K562 (cell line): ENCODE measurements at regions not wholly inside any gene's neighbourhood (a gene's known extent, or its start where the extent isn't known, plus 50 kb on each side); places are given as distances from the start of the nearest gene placed in this dataset.

ENCODE experiments used
- ATAC-seq: fragments of 200-7000 bp; cut with Tn5 transposase; 3 replicates; pipeline ENCODE4 v1.9.1; 2020; ENCODE audit warnings: moderate library complexity
- BruUV-seq: library from RNA; stranded (reverse); fragments of 400-500 nt; replicated peaks from 2 replicates; lab custom pipeline; 2021; lab: Mats Ljungman, UMichigan
- CTCF ChIA-PET: fragments of 300-600 bp; formaldehyde crosslinking; extraction: SDS; loops from one replicate; lab custom pipeline; 2021; ENCODE audit warnings: low intra/inter-chr PET ratio; lab: Yijun Ruan, JAX
- POLR2A ChIA-PET: fragments of 300-600, 350-650 bp; sonication (Branson Sonifier 250); formaldehyde crosslinking; extraction: SDS; loops from one replicate; lab custom pipeline; 2021; ENCODE audit warnings: antibody characterized with exemption, inconsistent platforms; lab: Yijun Ruan, JAX
- DNase-seq, 4 experiments: peaks; one replicate each; pipeline versions ENCODE4 v3.0.0 to v3.0.0-alpha.2; 2011 to 2018; ENCODE audit warnings: low spot score in 3 of 4, mixed read lengths in 3 of 4; ENCODE audit errors: extremely low read depth in 1 of 4
- FAIRE-seq: peaks from 2 replicates; lab custom pipeline; 2011; peaks lifted over from hg19 to GRCh38; lab: Jason Lieb, UNC
- H2AFZ ChIP-seq: 2 replicates; pipeline ENCODE4 v1.6.0; 2011; ENCODE audit warnings: low read depth, low read length, control low read depth, inconsistent platforms
- H3K27ac ChIP-seq: fragments of 200-600 bp; 3 replicates; pipeline ENCODE4 v1.8.0; 2011; ENCODE audit warnings: low read depth, mild to moderate bottlenecking, control low read depth, inconsistent platforms, low read length, moderate library complexity, mixed read lengths; ENCODE audit errors: extremely low read depth
- H3K27me3 ChIP-seq, 2 experiments: fragments of 300-600 bp in 1 of 2; 2 replicates in 1 of 2; 3 replicates in 1 of 2; pipeline versions ENCODE4 v1.6.0 to v1.8.0; 2011; ENCODE audit warnings: inconsistent platforms in 2 of 2, low read length in 2 of 2, mild to moderate bottlenecking in 1 of 2, mixed read lengths in 1 of 2, moderate library complexity in 1 of 2; ENCODE audit not compliant: control insufficient read depth in 2 of 2, insufficient read depth in 2 of 2
- H3K36me3 ChIP-seq: fragments of 300-600 bp; 3 replicates; pipeline ENCODE4 v1.8.0; 2011; ENCODE audit warnings: mild to moderate bottlenecking, low read length, inconsistent platforms; ENCODE audit not compliant: control insufficient read depth, insufficient read depth
- H3K4me1 ChIP-seq, 2 experiments: fragments of 200-600 bp in 1 of 2; replicated peaks in 1 of 2; 2 replicates in 1 of 2; 3 replicates in 1 of 2; pipeline versions ENCODE4 v1.5.1 to v1.8.0; 2011; ENCODE audit warnings: inconsistent platforms in 2 of 2, low read length in 2 of 2, mild to moderate bottlenecking in 1 of 2, mixed read lengths in 1 of 2, moderate library complexity in 1 of 2; ENCODE audit not compliant: control insufficient read depth in 2 of 2, insufficient read depth in 2 of 2
- H3K4me2 ChIP-seq: 2 replicates; pipeline ENCODE4 v1.6.1; 2011; ENCODE audit warnings: low read length, control low read depth, inconsistent platforms, mixed read lengths; ENCODE audit not compliant: insufficient read depth
- H3K4me3 ChIP-seq: fragments of 200-600 bp; sonication (generic), shearing (Covaris generic); 2 replicates; pipeline ENCODE4 v1.5.1; 2016; ENCODE audit warnings: control low read depth, inconsistent platforms
- H3K79me2 ChIP-seq: fragments of 200-600 bp; 3 replicates; pipeline ENCODE4 v1.8.0; 2011; ENCODE audit warnings: low read length, inconsistent platforms; ENCODE audit not compliant: control insufficient read depth, insufficient read depth
- H3K9ac ChIP-seq, 2 experiments: 2 replicates each; pipeline versions ENCODE4 v1.6.0 to v1.6.1; 2011; ENCODE audit warnings: low read depth in 2 of 2, low read length in 2 of 2, control low read depth in 1 of 2, inconsistent platforms in 1 of 2, mild to moderate bottlenecking in 1 of 2, mixed read lengths in 1 of 2; ENCODE audit not compliant: insufficient read depth in 1 of 2
- H3K9me1 ChIP-seq: one replicate; pipeline ENCODE4 v1.6.0; 2011; ENCODE audit warnings: inconsistent platforms, mild to moderate bottlenecking, low read length, moderate library complexity; ENCODE audit not compliant: control insufficient read depth, insufficient read depth
- H3K9me3 ChIP-seq: replicated peaks from 2 replicates; pipeline ENCODE4 v1.5.1; 2011; ENCODE audit warnings: low read depth, low read length, inconsistent platforms; ENCODE audit not compliant: control insufficient read depth, insufficient read depth
- H4K20me1 ChIP-seq: replicated peaks from 2 replicates; pipeline ENCODE4 v1.6.1; 2011; ENCODE audit warnings: low read length, inconsistent platforms, mixed read lengths; ENCODE audit not compliant: control insufficient read depth, insufficient read depth
- EP300 ChIP-seq: IDR thresholded peaks from 2 replicates; pipeline ENCODE4 v1.6.1; 2012; ENCODE audit warnings: low read length, improper control_type of control experiment
- GTF2E2 ChIP-seq: fragments of 200-800 bp; sonication (Bioruptor generic); IDR thresholded peaks from 2 replicates; pipeline ENCODE4 v1.6.1; 2016; ENCODE audit warnings: missing genetic modification characterization, missing compliant biosample characterization
- MLLT1 ChIP-seq, 2 experiments: fragments of 450-650 bp; IDR thresholded peaks; 2 replicates each; pipeline ENCODE4 v1.6.1; 2016
- PML ChIP-seq: IDR thresholded peaks from 2 replicates; pipeline ENCODE4 v1.6.1; 2012; ENCODE audit warnings: low read length, inconsistent platforms
- RBM14 ChIP-seq: fragments of 200-400 bp; formaldehyde crosslinking; IDR thresholded peaks from 2 replicates; pipeline ENCODE4 v1.6.1; 2018; ENCODE audit warnings: low read depth, mild to moderate bottlenecking, low read length, moderate library complexity, borderline replicate concordance; ENCODE audit not compliant: insufficient read depth
- WGBS: fragments of 100-300 bp; shearing (Covaris generic); methylation state at CpG from one replicate; pipeline ENCODE4 v1.1.6; 2016; ENCODE audit warnings: low coverage, mixed read lengths; ENCODE audit not compliant: insufficient coverage; ENCODE audit errors: missing lambda C conversion rate; 5-methylcytosine and 5-hydroxymethylcytosine counted together
- in situ Hi-C: fragments of 300-500 bp; cut with MboI; formaldehyde crosslinking; loops from 4 replicates; pipeline ENCODE4 v1.15.0; 2018; ENCODE audit warnings: inconsistent platforms, mixed read lengths
- intact Hi-C: fragments of 100-400 bp; cut with micrococcal nuclease; formaldehyde crosslinking; loops from 2 replicates; pipeline ENCODE4 v1.14.2; 2022
- TF ChIP-seq, protein P1 (sequence below): fragments of 150-350 bp; IDR thresholded peaks from 2 replicates; pipeline ENCODE4 v1.6.1; 2014; ENCODE audit warnings: low read depth, mild to moderate bottlenecking, low read length, borderline replicate concordance
- TF ChIP-seq, protein P2 (sequence below), 2 experiments: fragments of 450-650 bp; IDR thresholded peaks; 2 replicates each; pipeline ENCODE4 v1.6.1; 2018; ENCODE audit warnings: mild to moderate bottlenecking in 2 of 2, low read depth in 1 of 2; ENCODE audit not compliant: partially characterized antibody in 2 of 2

- 0% methylated on average over 2 of the region's 3 CpGs for WGBS
- no peaks in the 10 kb centered on the region for H3K36me3 ChIP-seq
- H4K20me1 ChIP-seq = no peaks in the 10 kb centered on the region
- DNase-seq = no peak
- CTCF ChIA-PET = no interaction called here
- POLR2A ChIA-PET = no interaction called here
- in situ Hi-C loops = no loop called here
- H3K9me1 ChIP-seq = no peaks in the 10 kb centered on the region
- TF ChIP-seq, protein P1, sequence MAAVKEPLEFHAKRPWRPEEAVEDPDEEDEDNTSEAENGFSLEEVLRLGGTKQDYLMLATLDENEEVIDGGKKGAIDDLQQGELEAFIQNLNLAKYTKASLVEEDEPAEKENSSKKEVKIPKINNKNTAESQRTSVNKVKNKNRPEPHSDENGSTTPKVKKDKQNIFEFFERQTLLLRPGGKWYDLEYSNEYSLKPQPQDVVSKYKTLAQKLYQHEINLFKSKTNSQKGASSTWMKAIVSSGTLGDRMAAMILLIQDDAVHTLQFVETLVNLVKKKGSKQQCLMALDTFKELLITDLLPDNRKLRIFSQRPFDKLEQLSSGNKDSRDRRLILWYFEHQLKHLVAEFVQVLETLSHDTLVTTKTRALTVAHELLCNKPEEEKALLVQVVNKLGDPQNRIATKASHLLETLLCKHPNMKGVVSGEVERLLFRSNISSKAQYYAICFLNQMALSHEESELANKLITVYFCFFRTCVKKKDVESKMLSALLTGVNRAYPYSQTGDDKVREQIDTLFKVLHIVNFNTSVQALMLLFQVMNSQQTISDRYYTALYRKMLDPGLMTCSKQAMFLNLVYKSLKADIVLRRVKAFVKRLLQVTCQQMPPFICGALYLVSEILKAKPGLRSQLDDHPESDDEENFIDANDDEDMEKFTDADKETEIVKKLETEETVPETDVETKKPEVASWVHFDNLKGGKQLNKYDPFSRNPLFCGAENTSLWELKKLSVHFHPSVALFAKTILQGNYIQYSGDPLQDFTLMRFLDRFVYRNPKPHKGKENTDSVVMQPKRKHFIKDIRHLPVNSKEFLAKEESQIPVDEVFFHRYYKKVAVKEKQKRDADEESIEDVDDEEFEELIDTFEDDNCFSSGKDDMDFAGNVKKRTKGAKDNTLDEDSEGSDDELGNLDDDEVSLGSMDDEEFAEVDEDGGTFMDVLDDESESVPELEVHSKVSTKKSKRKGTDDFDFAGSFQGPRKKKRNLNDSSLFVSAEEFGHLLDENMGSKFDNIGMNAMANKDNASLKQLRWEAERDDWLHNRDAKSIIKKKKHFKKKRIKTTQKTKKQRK = no peak
- TF ChIP-seq RBM14 = no peak
- TF ChIP-seq, all 486 proteins: peak for 0
- Histone ChIP-seq H3K9me3 (no peaks in the 10 kb centered on the region), H3K4me2 (no peak overlapping the region), H2AFZ (no peak overlapping the region), H3K4me1 (no peaks in the 10 kb centered on the region), H3K4me3 (no peak overlapping the region), H3K27ac (no peak overlapping the region), H3K27me3 (no peaks in the 10 kb centered on the region), H3K79me2 (no peaks in the 10 kb centered on the region), H3K9ac (no peak overlapping the region)
- intact Hi-C loops = no loop called here
- no TSS peak for BruUV-seq
- no peak for ATAC-seq
- FAIRE-seq = no peak
These were observed 104.6 kb upstream of the LIMCH1 start for GRCh38 chr4:41433361-41433760.

DNA sequence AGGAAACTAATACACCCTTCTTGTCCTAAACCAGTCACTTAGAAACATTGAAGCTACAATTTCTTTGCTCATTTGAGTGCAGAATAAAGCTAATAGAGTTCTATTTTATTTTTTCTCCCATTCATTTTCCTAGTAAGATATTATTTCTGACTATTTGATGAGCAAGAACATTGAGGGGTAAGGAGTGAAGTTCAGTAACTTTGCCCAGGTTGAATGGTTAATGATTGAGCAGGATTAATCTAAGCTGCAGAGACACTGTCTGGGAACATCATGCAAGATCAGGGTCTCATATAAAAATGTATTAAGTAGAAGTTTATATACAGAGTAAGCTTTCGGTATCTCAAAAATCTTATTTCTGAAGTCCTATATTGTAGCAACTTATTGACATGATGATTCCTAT is 102.4 kb upstream of the LIMCH1 start:
- ChIA-PET CTCF (no interaction called here), POLR2A (no interaction called here)
- no peak overlapping the region for H3K27ac ChIP-seq
- no peaks in the 10 kb centered on the region for H3K36me3 ChIP-seq
- no peaks in the 10 kb centered on the region for H3K4me1 ChIP-seq
- no peak for ATAC-seq
- BruUV-seq = no TSS peak
- H3K4me3 ChIP-seq = no peak overlapping the region
- no peaks in the 10 kb centered on the region for H3K79me2 ChIP-seq
- FAIRE-seq = no peak
- no peak overlapping the region for H2AFZ ChIP-seq
- no peak for DNase-seq
- no peaks in the 10 kb centered on the region for H3K27me3 ChIP-seq
- TF ChIP-seq PML (no peak), MLLT1 (IDR thresholded peaks at IDR 0.05) (no peak), EP300 (no peak), GTF2E2 (no peak)
- TF ChIP-seq, protein P2, sequence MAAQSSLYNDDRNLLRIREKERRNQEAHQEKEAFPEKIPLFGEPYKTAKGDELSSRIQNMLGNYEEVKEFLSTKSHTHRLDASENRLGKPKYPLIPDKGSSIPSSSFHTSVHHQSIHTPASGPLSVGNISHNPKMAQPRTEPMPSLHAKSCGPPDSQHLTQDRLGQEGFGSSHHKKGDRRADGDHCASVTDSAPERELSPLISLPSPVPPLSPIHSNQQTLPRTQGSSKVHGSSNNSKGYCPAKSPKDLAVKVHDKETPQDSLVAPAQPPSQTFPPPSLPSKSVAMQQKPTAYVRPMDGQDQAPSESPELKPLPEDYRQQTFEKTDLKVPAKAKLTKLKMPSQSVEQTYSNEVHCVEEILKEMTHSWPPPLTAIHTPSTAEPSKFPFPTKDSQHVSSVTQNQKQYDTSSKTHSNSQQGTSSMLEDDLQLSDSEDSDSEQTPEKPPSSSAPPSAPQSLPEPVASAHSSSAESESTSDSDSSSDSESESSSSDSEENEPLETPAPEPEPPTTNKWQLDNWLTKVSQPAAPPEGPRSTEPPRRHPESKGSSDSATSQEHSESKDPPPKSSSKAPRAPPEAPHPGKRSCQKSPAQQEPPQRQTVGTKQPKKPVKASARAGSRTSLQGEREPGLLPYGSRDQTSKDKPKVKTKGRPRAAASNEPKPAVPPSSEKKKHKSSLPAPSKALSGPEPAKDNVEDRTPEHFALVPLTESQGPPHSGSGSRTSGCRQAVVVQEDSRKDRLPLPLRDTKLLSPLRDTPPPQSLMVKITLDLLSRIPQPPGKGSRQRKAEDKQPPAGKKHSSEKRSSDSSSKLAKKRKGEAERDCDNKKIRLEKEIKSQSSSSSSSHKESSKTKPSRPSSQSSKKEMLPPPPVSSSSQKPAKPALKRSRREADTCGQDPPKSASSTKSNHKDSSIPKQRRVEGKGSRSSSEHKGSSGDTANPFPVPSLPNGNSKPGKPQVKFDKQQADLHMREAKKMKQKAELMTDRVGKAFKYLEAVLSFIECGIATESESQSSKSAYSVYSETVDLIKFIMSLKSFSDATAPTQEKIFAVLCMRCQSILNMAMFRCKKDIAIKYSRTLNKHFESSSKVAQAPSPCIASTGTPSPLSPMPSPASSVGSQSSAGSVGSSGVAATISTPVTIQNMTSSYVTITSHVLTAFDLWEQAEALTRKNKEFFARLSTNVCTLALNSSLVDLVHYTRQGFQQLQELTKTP (IDR thresholded peaks at IDR 0.05; ENCODE audit: low read depth in 1 of 2, partially characterized antibody in 2 of 2) = no peak
- WGBS = 0% methylated on average over 1 of the region's 1 CpG
- intact Hi-C loops (no loop called here), in situ Hi-C loops (no loop called here)
- no peak overlapping the region for H3K9ac ChIP-seq
- no peaks in the 10 kb centered on the region for H4K20me1 ChIP-seq
- H3K9me1 ChIP-seq = no peaks in the 10 kb centered on the region
- H3K9me3 ChIP-seq = no peaks in the 10 kb centered on the region
- no peak overlapping the region for H3K4me2 ChIP-seq
